ENCODE measurements at regions not wholly inside any gene's neighbourhood (a gene's known extent, or its start where the extent isn't known, plus 50 kb on each side); places are given as distances from the start of the nearest gene placed in this dataset.

DNA sequence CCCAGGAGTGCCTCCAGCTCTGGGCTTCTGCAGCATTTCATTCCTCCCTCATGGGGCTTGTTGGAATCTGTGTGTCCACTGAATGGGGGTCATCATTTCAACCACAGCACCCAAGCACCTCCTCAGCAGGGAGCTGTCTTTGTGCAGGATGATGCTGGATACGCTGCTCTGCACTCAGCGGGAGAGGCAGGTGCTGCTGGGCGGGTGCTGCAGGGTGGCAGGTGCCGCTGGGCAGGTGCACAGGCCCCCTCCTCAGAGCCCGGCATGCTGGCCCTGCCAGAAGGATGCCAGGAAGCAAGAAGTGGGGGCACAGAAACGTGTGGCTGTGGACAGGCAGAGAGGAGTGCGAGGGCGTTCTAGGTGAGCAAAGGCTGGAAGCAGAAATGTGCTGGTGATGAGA is 121.8 kb upstream of the VSTM2B start:
- Histone ChIP-seq H3K79me2 (ENCODE audit: control insufficient read depth, insufficient read depth, low read length) (no peaks in the 10 kb centered on the region), H2AFZ (ENCODE audit: insufficient read depth, low read depth, low read length, poor library complexity, severe bottlenecking) (no peak overlapping the region), H3K4me2 (replicated peaks; ENCODE audit: low read depth, low read length, poor library complexity, severe bottlenecking) (no peak overlapping the region), H3K9me3 (ENCODE audit: control extremely low read depth in 1 of 3, control insufficient read depth in 2 of 3, insufficient read depth in 1 of 3, low read length in 2 of 3) (peaks cover 0 to 23% (median 0%) of the 10 kb centered on the region in 3 donors), H4K20me1 (ENCODE audit: control insufficient read depth, insufficient read depth, low read length, poor library complexity, severe bottlenecking) (no peaks in the 10 kb centered on the region), H3K4me3 (ENCODE audit: control extremely low read depth in 1 of 5, extremely low read depth in 1 of 5, insufficient read depth in 1 of 5, low read depth in 2 of 5, low read length in 4 of 5) (no peak overlapping the region), H3K27me3 (replicated peaks in 1 of 4; ENCODE audit: control extremely low read depth in 1 of 4, control insufficient read depth in 3 of 4, insufficient read depth in 4 of 4, low read length in 3 of 4) (no peaks in the 10 kb centered on the region), H3K4me1 (ENCODE audit: control insufficient read depth in 2 of 2, insufficient read depth in 2 of 2, low read length in 2 of 2) (no peaks in the 10 kb centered on the region), H3K27ac (ENCODE audit: low read length in 2 of 2) (no peak overlapping the region), H3K9ac (ENCODE audit: low read length) (no peak overlapping the region), H3K36me3 (replicated peaks in 1 of 2; ENCODE audit: control extremely low read depth in 1 of 2, control insufficient read depth in 1 of 2, extremely low read depth in 1 of 2, insufficient read depth in 2 of 2, low read length in 1 of 2) (no peaks in the 10 kb centered on the region)
- Mint-ChIP-seq H3K4me3 (no peak overlapping the region), H3K4me1 (no peaks in the 10 kb centered on the region), H3K9me3 (ENCODE audit: insufficient read depth) (no peaks in the 10 kb centered on the region), H3K27ac (no peak overlapping the region), H3K27me3 (peaks cover 3% of the 10 kb centered on the region)
- TF ChIP-seq EZH2 (IDR thresholded peaks at IDR 0.05; ENCODE audit: borderline replicate concordance, insufficient read depth, low read depth, low read length, poor library complexity, severe bottlenecking) (no peak), CTCF (IDR thresholded peaks at IDR 0.05) (no peak)
- intact Hi-C loops (cut with micrococcal nuclease) = no loop called here
- DNase-seq = no peak
- ChIA-PET CTCF (no interaction called here), POLR2A (no interaction called here)
- no peak for ATAC-seq (ENCODE audit: low read depth)
- WGBS (ENCODE audit: insufficient coverage) = 85% methylated on average over 8 of the region's 8 CpGs

DNA sequence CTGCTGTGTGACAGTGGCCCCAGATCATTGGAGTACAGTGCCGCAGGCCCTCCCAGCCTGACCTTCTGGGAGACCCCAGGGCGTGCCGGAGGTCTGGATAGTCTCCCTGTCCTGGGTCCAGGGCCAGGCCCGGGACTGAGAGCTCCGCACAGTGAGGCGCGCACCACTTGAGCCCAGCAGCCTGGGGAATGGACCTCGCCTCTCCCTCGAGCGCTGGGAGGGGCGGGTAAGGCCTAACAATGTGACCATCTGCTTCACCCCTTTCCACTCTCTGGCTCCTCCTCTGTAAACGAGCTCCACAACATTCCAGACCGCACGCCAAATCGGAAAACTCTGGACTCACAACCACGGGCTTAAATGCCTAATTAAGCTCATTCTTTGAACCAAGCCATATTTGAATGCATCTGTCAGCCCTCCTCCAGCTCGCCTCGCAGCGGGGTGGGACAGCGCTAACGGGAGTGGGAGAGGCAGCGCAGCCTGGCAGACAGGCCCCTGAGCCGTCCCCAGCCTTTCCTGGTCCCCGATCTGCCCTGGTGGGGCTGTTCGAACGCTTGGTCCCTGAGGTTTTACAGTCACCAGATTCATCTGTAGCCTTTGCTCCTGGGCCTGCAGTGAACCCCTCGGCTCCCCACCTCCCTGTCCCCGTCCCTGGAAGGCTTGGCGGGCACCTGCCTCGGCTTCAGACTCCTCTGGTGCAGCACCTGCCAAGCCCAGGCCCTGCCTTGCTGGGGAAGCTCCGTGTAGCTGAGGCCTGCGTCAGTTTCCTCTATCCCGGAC is 120.7 kb upstream of the VSTM2B start:
- ChIA-PET POLR2A (no interaction called here), CTCF (no interaction called here)
- no peak for DNase-seq
- no peak for TF ChIP-seq CTCF (IDR thresholded peaks at IDR 0.05)
- TF ChIP-seq EZH2 (IDR thresholded peaks at IDR 0.05; ENCODE audit: borderline replicate concordance, insufficient read depth, low read depth, low read length, poor library complexity, severe bottlenecking) = no peak
- intact Hi-C loops (cut with micrococcal nuclease) = no loop called here
- no peak overlapping the region for H3K4me3 Mint-ChIP-seq
- 22% methylated on average over 33 of the region's 33 CpGs for WGBS (ENCODE audit: insufficient coverage)
- Histone ChIP-seq H3K9me3 (ENCODE audit: control extremely low read depth in 1 of 3, control insufficient read depth in 2 of 3, insufficient read depth in 1 of 3, low read length in 2 of 3) (peaks cover 0 to 23% (median 0%) of the 10 kb centered on the region in 3 donors), H3K4me3 (ENCODE audit: control extremely low read depth in 1 of 5, extremely low read depth in 1 of 5, insufficient read depth in 1 of 5, low read depth in 2 of 5, low read length in 4 of 5) (no peak overlapping the region), H3K4me1 (ENCODE audit: control insufficient read depth in 2 of 2, insufficient read depth in 2 of 2, low read length in 2 of 2) (no peaks in the 10 kb centered on the region), H3K27ac (ENCODE audit: low read length in 2 of 2) (no peak overlapping the region), H4K20me1 (ENCODE audit: control insufficient read depth, insufficient read depth, low read length, poor library complexity, severe bottlenecking) (no peaks in the 10 kb centered on the region), H3K79me2 (ENCODE audit: control insufficient read depth, insufficient read depth, low read length) (no peaks in the 10 kb centered on the region), H3K9ac (ENCODE audit: low read length) (no peak overlapping the region), H3K36me3 (replicated peaks in 1 of 2; ENCODE audit: control extremely low read depth in 1 of 2, control insufficient read depth in 1 of 2, extremely low read depth in 1 of 2, insufficient read depth in 2 of 2, low read length in 1 of 2) (no peaks in the 10 kb centered on the region), H2AFZ (ENCODE audit: insufficient read depth, low read depth, low read length, poor library complexity, severe bottlenecking) (no peak overlapping the region), H3K27me3 (replicated peaks in 1 of 4; ENCODE audit: control extremely low read depth in 1 of 4, control insufficient read depth in 3 of 4, insufficient read depth in 4 of 4, low read length in 3 of 4) (no peaks in the 10 kb centered on the region), H3K4me2 (replicated peaks; ENCODE audit: low read depth, low read length, poor library complexity, severe bottlenecking) (no peak overlapping the region)
- H3K4me1 Mint-ChIP-seq = no peaks in the 10 kb centered on the region
- no peak overlapping the region for H3K27ac Mint-ChIP-seq
- ATAC-seq (ENCODE audit: low read depth) = no peak
- no peaks in the 10 kb centered on the region for H3K9me3 Mint-ChIP-seq (ENCODE audit: insufficient read depth)
- H3K27me3 Mint-ChIP-seq = peaks cover 3% of the 10 kb centered on the region
